Activated CD8-positive, alpha-beta memory T cell treated with anti-CD3 and anti-CD28 coated beads, Interleukin-2, amount 50 U/mL, for 1 hour (primary cell): ENCODE measurements at regions not wholly inside any gene's neighbourhood (a gene's known extent, or its start where the extent isn't known, plus 50 kb on each side); places are given as distances from the start of the nearest gene placed in this dataset.

Experiments
- DNase-seq: peaks from one replicate; pipeline ENCODE4 v3.0.0-alpha.2; 2020; ENCODE audit errors: extremely low read depth

DNA sequence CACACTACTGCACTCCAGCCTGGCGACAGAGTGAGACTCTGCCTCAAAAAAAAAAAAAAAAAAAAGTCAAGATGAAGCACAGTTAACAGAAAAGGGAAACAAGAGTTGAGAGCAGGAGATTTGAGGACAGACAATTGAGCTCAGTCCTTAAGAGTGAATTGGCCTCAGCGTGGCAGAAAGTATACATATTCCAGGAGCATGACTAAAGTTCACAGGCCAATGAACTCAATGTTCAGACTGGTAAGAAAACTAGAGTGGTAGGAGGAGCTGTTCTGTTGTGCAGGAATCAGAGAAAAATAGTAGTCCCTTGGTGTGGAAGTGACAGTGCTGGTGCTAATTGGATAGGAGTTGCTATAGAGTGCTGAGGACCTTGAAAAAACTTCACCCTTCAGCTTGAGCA lies 60.0 kb downstream of the NRN1 start:
- no peak for DNase-seq

- DNase-seq, result no peak
Measured at GRCh38 chr6:5946181-5946580, 60.5 kb downstream of the NRN1 start.

DNA sequence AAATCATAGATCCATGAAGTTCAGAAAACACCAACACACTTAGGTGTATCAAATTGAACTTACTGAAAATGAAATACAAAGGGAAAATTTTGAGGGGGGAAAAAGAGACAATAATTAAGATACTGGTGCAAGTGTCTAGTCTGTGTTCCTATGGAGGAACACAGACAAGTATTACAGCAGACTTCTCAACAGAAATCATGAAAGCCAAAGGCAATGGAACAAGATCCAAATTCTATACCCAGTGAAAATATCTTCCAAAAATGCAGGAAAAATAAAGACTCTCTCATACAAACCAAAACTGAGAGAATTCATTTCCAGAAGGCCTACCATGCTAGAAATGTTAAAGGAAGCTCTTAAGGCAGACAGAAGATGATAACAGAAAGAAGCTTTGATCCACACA lies 63.1 kb downstream of the NRN1 start:
- DNase-seq, result no peak

GRCh38 chr6:5942591-5942990 lies 64.1 kb downstream of the NRN1 start:
- no peak for DNase-seq

GRCh38 chr6:5941188-5941587 lies 65.5 kb downstream of the NRN1 start:
- no peak for DNase-seq

DNA sequence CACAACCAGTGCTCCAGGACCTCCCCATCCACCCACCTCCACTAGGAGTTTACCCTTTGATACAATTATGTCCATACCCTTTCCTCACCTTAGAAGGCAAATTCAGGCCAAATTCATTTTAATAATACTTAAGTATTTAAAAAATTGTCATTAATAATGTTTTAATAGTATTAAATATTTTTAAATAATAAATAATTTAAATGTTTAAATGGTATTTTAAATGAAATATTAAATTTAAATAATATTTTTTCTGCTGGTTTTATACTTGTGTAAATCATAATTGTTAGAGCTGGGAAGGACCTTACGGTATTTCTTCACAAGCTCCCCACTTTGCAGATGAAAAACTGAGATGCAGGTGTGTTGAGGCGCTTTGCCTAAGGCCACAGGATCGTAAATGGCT lies 67.8 kb downstream of the NRN1 start:
- no peak for DNase-seq

- no peak for DNase-seq
Measured at GRCh38 chr6:5937936-5938706, 68.6 kb downstream of the NRN1 start.

- DNase-seq, result no peak
Measured at GRCh38 chr6:5937169-5937909, 69.4 kb downstream of the NRN1 start.

GRCh38 chr6:5936631-5937030 lies 70.1 kb downstream of the NRN1 start:
- no peak for DNase-seq

DNA sequence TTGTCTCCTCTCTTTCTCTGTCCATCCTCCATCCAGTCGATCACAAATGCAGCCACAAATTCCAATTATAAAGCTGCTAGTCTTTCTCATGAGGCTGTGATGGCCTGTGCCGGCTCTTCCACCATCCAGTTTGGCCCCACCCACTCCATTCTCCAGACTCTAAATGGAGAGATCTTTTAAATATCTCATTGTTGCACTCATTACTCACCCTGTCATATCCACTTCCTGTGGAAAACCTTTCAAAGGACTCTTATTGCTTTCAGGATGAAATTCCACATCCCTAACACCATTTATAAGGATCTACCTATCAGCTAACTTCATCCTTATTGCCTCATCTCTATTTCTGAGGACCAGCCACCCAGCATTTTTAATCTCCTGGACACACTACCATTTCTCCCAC lies 70.6 kb downstream of the NRN1 start:
- no peak for DNase-seq

- no peak for DNase-seq
Measured at GRCh38 chr6:5930968-5931367, 75.8 kb downstream of the NRN1 start.

- no peak for DNase-seq
Measured at GRCh38 chr6:5930143-5930770, 76.5 kb downstream of the NRN1 start.

GRCh38 chr6:5923840-5924239 lies 82.9 kb downstream of the NRN1 start:
- no peak for DNase-seq

DNA sequence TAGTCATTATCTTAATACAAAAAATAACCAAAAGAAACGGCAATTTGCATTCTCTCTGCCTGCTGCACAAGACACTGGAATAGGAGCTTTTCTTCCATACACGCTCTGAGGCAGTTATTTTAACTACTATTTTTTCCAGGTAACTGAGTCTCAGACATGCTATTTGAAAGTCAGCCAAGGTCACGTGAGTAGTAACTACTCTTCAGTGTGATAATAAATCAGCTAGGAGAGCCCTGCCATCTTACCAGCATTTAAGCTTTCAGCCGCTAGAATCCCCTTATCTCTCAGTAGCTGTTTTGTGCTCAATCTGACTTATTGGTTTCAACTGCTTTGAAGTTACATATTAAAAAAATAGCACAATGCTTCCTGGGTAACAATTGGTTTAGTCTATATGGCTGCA lies 84.5 kb downstream of the NRN1 start:
- no peak for DNase-seq

GRCh38 chr6:5909721-5910120 lies 97.0 kb downstream of the NRN1 start:
- DNase-seq, result no peak

DNA sequence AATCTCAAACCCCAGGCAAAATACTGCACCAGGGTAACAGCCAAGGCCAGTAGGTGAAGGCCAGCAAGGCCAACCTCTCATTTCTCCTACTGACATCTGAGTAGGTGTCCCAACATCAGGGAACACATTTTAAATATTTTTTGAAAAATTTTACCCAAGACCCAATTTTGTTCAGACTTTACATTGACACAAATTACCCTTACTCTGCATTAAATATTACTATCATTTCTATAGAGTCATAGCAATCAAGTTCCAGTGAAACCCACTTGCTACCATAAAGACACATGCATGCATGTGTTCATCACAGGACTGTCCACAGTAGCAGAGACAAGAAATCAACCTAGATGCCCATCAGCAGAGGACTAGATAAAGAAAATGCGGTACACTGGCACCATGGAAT lies 99.9 kb downstream of the NRN1 start:
- no peak for DNase-seq

GRCh38 chr6:5906340-5906670 lies 100.4 kb downstream of the NRN1 start:
- no peak for DNase-seq

- DNase-seq, result no peak
Measured at GRCh38 chr6:5905431-5906339, 101.0 kb downstream of the NRN1 start.

- DNase-seq, result no peak
Measured at GRCh38 chr6:5904532-5904931, 102.2 kb downstream of the NRN1 start.

DNA sequence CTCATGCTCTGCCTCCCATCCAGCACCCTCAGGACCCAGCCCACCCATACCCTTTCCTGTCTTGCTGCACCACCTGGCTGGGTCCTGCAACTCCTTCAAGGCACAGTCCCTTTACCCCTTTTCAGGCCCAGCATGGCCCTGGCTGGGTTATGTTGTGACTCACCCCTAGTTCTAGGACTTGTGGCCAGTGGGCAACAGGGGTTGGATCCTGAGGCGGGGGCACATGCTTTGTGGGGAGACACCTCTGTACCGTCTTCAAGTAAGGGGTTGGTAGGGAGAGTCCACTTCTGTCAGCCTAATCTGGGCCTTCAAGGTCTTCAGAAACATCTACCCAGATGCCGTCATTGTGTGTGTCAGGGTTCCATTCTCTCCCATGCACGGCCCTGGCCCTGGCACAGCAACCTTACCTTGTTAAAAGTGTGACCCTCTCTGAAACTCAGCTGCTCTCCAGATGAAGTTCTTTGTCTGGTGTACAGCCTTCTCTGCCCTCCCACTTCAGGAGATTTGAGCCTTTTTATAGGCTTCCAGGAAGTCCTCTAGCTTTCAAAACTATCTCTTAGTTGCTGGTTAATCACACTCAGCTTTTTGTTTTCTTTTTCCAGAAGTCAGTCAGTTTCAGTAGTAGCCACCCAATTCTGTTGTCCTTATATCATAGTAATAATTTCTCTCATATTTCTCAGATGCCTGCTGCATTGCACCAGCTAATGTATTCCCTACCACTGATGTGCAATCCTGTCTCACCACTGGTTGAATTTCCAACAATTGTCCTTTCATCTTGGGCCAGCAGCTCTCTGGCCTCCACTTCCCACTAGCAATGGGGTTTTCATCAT lies 107.3 kb downstream of the NRN1 start:
- no peak for DNase-seq

GRCh38 chr6:5898563-5898962 lies 108.2 kb downstream of the NRN1 start:
- no peak for DNase-seq
